HepG2 (cell line): ENCODE measurements at regions not wholly inside any gene's neighbourhood (a gene's known extent, or its start where the extent isn't known, plus 50 kb on each side); places are given as distances from the start of the nearest gene placed in this dataset.

Experiments used
- ATAC-seq: fragments of 200-7000 bp; cut with Tn5 transposase; 3 replicates; pipeline ENCODE4 v1.9.1; 2020; ENCODE audit warnings: mild to moderate bottlenecking, moderate library complexity
- BruUV-seq: library from RNA; stranded (reverse); fragments of 400-500 nt; replicated peaks from 2 replicates; lab custom pipeline; 2021; lab: Mats Ljungman, UMichigan
- CTCF ChIA-PET: fragments of 300-600 bp; formaldehyde crosslinking; extraction: SDS; loops from one replicate; lab custom pipeline; 2021; ENCODE audit warnings: low total read pairs, inconsistent platforms, low intra/inter-chr PET ratio; lab: Yijun Ruan, JAX
- POLR2A ChIA-PET: fragments of 350-600 bp; sonication (Branson Sonifier 250); formaldehyde crosslinking; loops from one replicate; lab custom pipeline; 2020; ENCODE audit warnings: antibody characterized with exemption, inconsistent platforms; lab: Yijun Ruan, JAX
- DNase-seq: peaks from one replicate; pipeline ENCODE4 v3.0.0-alpha.2; 2015; ENCODE audit warnings: low spot score
- FAIRE-seq: peaks from 3 replicates; lab custom pipeline; 2011; peaks lifted over from hg19 to GRCh38; lab: Jason Lieb, UNC
- H2AFZ ChIP-seq: one replicate; pipeline ENCODE4 v1.6.1; 2011; ENCODE audit warnings: low read length, inconsistent platforms
- H3K27ac ChIP-seq: fragments of 300-600 bp; 3 replicates; pipeline ENCODE4 v1.8.0; 2011; ENCODE audit warnings: mixed run types, mild to moderate bottlenecking, mixed read lengths, low read length, inconsistent platforms; ENCODE audit not compliant: insufficient read depth; ENCODE audit errors: extremely low read length
- H3K27me3 ChIP-seq, 2 experiments: fragments of 200-600 bp in 1 of 2; 2 replicates in 1 of 2; 3 replicates in 1 of 2; pipeline versions ENCODE4 v1.6.0 to v1.8.0; 2011; ENCODE audit warnings: low read length in 2 of 2, mild to moderate bottlenecking in 2 of 2, moderate library complexity in 2 of 2, inconsistent platforms in 1 of 2; ENCODE audit not compliant: insufficient read depth in 2 of 2, control insufficient read depth in 1 of 2
- H3K36me3 ChIP-seq, 2 experiments: fragments of 200-600 bp in 1 of 2; replicated peaks in 1 of 2; 2 replicates in 1 of 2; 3 replicates in 1 of 2; pipeline versions ENCODE4 v1.5.1 to v1.8.0; 2011; ENCODE audit warnings: low read length in 2 of 2, inconsistent platforms in 1 of 2; ENCODE audit not compliant: insufficient read depth in 2 of 2, control insufficient read depth in 1 of 2
- H3K4me1 ChIP-seq: 2 replicates; pipeline ENCODE4 v1.5.1; 2012; ENCODE audit warnings: low read length, inconsistent platforms; ENCODE audit not compliant: insufficient read depth
- H3K4me2 ChIP-seq: 2 replicates; pipeline ENCODE4 v1.6.0; 2011; ENCODE audit warnings: low read depth, low read length, inconsistent platforms
- H3K4me3 ChIP-seq, 3 experiments: fragments of 200-600 bp in 1 of 3; sonication (generic), shearing (Covaris generic) in 1 of 3; replicated peaks in 1 of 3; 2 replicates each; pipeline ENCODE4 v1.5.1; 2011 to 2016; ENCODE audit warnings: low read length in 3 of 3, inconsistent platforms in 2 of 3, low read depth in 2 of 3, mild to moderate bottlenecking in 2 of 3, control low read depth in 1 of 3, mixed read lengths in 1 of 3; ENCODE audit not compliant: insufficient read depth in 1 of 3
- H3K79me2 ChIP-seq: one replicate; pipeline ENCODE4 v1.6.1; 2011; ENCODE audit warnings: low read length, inconsistent platforms; ENCODE audit not compliant: insufficient read depth
- H3K9ac ChIP-seq: 2 replicates; pipeline ENCODE4 v1.6.0; 2011; ENCODE audit warnings: mild to moderate bottlenecking, low read depth, low read length, inconsistent platforms; ENCODE audit not compliant: insufficient read depth
- H3K9me3 ChIP-seq: 2 replicates; pipeline ENCODE4 v1.5.1; 2012; ENCODE audit warnings: mild to moderate bottlenecking, low read length
- H4K20me1 ChIP-seq: 2 replicates; pipeline ENCODE4 v1.6.0; 2011; ENCODE audit warnings: inconsistent platforms, mild to moderate bottlenecking, low read length, moderate library complexity; ENCODE audit not compliant: insufficient read depth
- MBNL3 ChIP-seq: fragments of 250-450 bp; sonication (Bioruptor Pico); conservative IDR thresholded peaks from 2 replicates; pipeline ENCODE4 v1.8.0; 2022; ENCODE audit warnings: mild to moderate bottlenecking, inconsistent platforms
- MTA1 ChIP-seq: sonication (generic); formaldehyde crosslinking; IDR thresholded peaks from 2 replicates; pipeline ENCODE4 v1.4.0; 2020; ENCODE audit warnings: missing genetic modification reagents, mild to moderate bottlenecking, borderline replicate concordance
- PAXIP1 ChIP-seq: sonication (generic); formaldehyde crosslinking; conservative IDR thresholded peaks from 2 replicates; pipeline ENCODE4 v1.4.0; 2020; ENCODE audit warnings: mild to moderate bottlenecking, missing genetic modification reagents, moderate library complexity
- RFXAP ChIP-seq: sonication (generic); formaldehyde crosslinking; IDR thresholded peaks from 2 replicates; pipeline ENCODE4 v1.4.0; 2020; ENCODE audit warnings: missing genetic modification reagents, borderline replicate concordance
- TRAFD1 ChIP-seq: sonication (generic); formaldehyde crosslinking; IDR thresholded peaks from 2 replicates; pipeline ENCODE4 v1.5.1; 2020; ENCODE audit warnings: missing genetic modification reagents, mild to moderate bottlenecking, borderline replicate concordance
- WGBS: methylation state at CpG from one replicate; pipeline ENCODE4 v1.1.6; 2017; ENCODE audit warnings: low lambda C conversion rate; 5-methylcytosine and 5-hydroxymethylcytosine counted together
- in situ Hi-C: cut with HindIII; loops from 2 replicates; pipeline ENCODE4 v1.10.0; 2017; ENCODE audit warnings: low pct_unique_long_range_greater_than_20kb; ENCODE audit not compliant: extremely low pct_ligation_motif_present
- intact Hi-C: fragments of 100-400 bp; cut with micrococcal nuclease; formaldehyde crosslinking; loops from one replicate; pipeline ENCODE4 v1.10.0; 2022; ENCODE audit not compliant: unreplicated experiment
- TF ChIP-seq, protein P1 (sequence below): sonication (generic); formaldehyde crosslinking; IDR thresholded peaks from 2 replicates; pipeline ENCODE4 v1.5.1; 2020; ENCODE audit warnings: mild to moderate bottlenecking, missing genetic modification reagents, moderate library complexity
- TF ChIP-seq, protein P2 (sequence below): sonication (generic); formaldehyde crosslinking; IDR thresholded peaks from 2 replicates; pipeline ENCODE4 v1.4.0; 2020; ENCODE audit warnings: mild to moderate bottlenecking, missing genetic modification reagents
- TF ChIP-seq, protein P3 (sequence below), 2 experiments: fragments of 450-650 bp in 1 of 2; sonication (generic) in 1 of 2; formaldehyde crosslinking; IDR thresholded peaks; 2 replicates each; pipeline versions ENCODE4 v1.5.0 to v1.8.0; 2020 to 2022; ENCODE audit warnings: mild to moderate bottlenecking in 1 of 2, missing genetic modification reagents in 1 of 2

DNA sequence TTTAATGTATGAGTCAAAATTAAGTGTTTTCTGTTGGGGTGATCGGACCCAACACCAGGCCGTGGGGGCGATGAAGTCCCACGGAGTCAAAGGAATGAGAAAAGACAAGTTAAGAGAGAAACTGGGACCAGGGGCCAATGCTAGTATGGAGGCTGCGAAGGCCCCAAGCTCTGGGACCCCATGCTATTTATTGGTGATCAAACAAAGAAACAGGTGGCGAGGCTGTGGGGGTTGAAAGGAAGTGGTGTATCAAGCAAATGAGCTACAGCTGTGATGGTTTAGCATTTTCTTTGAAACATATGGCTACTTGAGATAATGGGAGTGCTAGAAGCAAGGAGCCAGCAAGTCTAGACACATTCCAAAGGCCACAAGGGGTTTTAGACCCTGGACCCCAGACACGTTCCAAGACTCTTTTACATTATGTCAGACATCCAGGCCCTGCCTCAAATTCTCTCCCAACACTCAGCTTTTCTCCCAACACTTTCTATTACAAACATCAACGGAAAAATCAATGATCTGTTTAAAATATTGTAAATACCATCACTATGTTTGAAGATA, 56.0 kb upstream of the SNRPN start (continued):
- TF ChIP-seq, protein P1, sequence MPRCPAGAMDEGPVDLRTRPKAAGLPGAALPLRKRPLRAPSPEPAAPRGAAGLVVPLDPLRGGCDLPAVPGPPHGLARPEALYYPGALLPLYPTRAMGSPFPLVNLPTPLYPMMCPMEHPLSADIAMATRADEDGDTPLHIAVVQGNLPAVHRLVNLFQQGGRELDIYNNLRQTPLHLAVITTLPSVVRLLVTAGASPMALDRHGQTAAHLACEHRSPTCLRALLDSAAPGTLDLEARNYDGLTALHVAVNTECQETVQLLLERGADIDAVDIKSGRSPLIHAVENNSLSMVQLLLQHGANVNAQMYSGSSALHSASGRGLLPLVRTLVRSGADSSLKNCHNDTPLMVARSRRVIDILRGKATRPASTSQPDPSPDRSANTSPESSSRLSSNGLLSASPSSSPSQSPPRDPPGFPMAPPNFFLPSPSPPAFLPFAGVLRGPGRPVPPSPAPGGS (CRISPR knock-in tag), result no peak
- TF ChIP-seq, protein P2, sequence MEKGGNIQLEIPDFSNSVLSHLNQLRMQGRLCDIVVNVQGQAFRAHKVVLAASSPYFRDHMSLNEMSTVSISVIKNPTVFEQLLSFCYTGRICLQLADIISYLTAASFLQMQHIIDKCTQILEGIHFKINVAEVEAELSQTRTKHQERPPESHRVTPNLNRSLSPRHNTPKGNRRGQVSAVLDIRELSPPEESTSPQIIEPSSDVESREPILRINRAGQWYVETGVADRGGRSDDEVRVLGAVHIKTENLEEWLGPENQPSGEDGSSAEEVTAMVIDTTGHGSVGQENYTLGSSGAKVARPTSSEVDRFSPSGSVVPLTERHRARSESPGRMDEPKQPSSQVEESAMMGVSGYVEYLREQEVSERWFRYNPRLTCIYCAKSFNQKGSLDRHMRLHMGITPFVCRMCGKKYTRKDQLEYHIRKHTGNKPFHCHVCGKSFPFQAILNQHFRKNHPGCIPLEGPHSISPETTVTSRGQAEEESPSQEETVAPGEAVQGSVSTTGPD, result no peak
- no peak for TF ChIP-seq PAXIP1
- TF ChIP-seq RFXAP (CRISPR knock-in tag), result no peak
- TF ChIP-seq, all 625 proteins: peak for 0

DNA sequence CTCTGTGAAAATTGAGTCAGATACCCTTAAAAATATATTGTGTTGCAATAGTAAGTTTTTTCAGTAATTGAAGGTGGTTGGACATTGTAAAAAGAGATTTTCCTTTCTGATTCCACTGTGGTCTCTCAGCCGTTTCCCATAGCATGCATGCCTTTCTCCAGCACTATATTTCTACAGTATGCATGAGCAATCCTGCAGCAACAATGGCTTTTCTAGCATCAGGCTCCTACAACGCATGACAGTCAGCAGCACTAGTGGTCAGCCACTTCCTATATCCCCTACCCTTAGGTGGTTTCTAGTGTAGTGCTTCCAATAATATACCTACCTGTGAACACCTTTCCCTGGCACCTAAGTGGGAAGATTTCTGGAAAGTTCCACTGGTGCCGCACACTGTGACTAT, 55.4 kb upstream of the SNRPN start:
- no peaks in the 10 kb centered on the region; a peak in 1 of 5 replicates for H3K27me3 ChIP-seq
- no peak for DNase-seq
- H3K9me3 ChIP-seq, result peaks cover 69% of the 10 kb centered on the region
- H3K79me2 ChIP-seq, result no peaks in the 10 kb centered on the region
- H3K4me1 ChIP-seq, result peaks cover 28% of the 10 kb centered on the region
- H3K4me2 ChIP-seq, result no peak overlapping the region
- ChIA-PET CTCF (no interaction called here), POLR2A (no interaction called here)
- no TSS peak for BruUV-seq
- WGBS, result 57% methylated on average over 3 of the region's 3 CpGs
- FAIRE-seq, result no peak
- H3K9ac ChIP-seq, result no peak overlapping the region
- no peak overlapping the region for H3K27ac ChIP-seq
- no peaks in the 10 kb centered on the region for H4K20me1 ChIP-seq
- no peak overlapping the region for H3K4me3 ChIP-seq
- no peak for TF ChIP-seq MTA1 (CRISPR knock-in tag)
- TF ChIP-seq, protein P3, sequence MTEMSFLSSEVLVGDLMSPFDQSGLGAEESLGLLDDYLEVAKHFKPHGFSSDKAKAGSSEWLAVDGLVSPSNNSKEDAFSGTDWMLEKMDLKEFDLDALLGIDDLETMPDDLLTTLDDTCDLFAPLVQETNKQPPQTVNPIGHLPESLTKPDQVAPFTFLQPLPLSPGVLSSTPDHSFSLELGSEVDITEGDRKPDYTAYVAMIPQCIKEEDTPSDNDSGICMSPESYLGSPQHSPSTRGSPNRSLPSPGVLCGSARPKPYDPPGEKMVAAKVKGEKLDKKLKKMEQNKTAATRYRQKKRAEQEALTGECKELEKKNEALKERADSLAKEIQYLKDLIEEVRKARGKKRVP (CRISPR knock-in tag; IDR thresholded peaks at IDR 0.05), result no peak
- no peak for TF ChIP-seq MBNL3 (CRISPR knock-in tag)
- no peak for TF ChIP-seq TRAFD1 (CRISPR knock-in tag)
- H3K36me3 ChIP-seq, result no peaks in the 10 kb centered on the region
- in situ Hi-C loops (no loop called here), intact Hi-C loops (no loop called here)
- ATAC-seq, result no peak
- H2AFZ ChIP-seq, result no peak overlapping the region
